Activated naive CD4-positive, alpha-beta T cell treated with anti-CD3 and anti-CD28 coated beads for 36 hours (primary cell): ENCODE measurements at regions not wholly inside any gene's neighbourhood (a gene's known extent, or its start where the extent isn't known, plus 50 kb on each side); places are given as distances from the start of the nearest gene placed in this dataset.

Experiments used
- CTCF ChIA-PET: fragments of 350-600 bp; sonication (Branson Sonifier 250); formaldehyde crosslinking; loops from one replicate; lab custom pipeline; 2021; ENCODE audit warnings: antibody characterized with exemption; lab: Charles Lee
- DNase-seq: peaks from one replicate; pipeline ENCODE4 v3.0.0-alpha.2; 2020
- H3K27ac Mint-ChIP-seq: one replicate; pipeline ENCODE4 v1.8.0; 2021; ENCODE audit warnings: mild to moderate bottlenecking, mixed read lengths
- H3K27me3 Mint-ChIP-seq: one replicate; pipeline ENCODE4 v1.8.0; 2021; ENCODE audit warnings: low read depth, mixed read lengths
- H3K36me3 Mint-ChIP-seq: one replicate; pipeline ENCODE4 v1.8.0; 2021; ENCODE audit warnings: low read depth, mixed read lengths
- H3K4me1 Mint-ChIP-seq: one replicate; pipeline ENCODE4 v1.8.0; 2021; ENCODE audit warnings: low read depth, mixed read lengths
- H3K4me3 Mint-ChIP-seq: one replicate; pipeline ENCODE4 v1.8.0; 2021; ENCODE audit warnings: mild to moderate bottlenecking, moderate library complexity, mixed read lengths
- H3K9me3 Mint-ChIP-seq: one replicate; pipeline ENCODE4 v1.8.0; 2021; ENCODE audit warnings: mixed read lengths
- intact Hi-C: fragments of 100-400 bp; cut with micrococcal nuclease; formaldehyde crosslinking; loops from one replicate; pipeline ENCODE4 v1.15.1; 2023

DNA sequence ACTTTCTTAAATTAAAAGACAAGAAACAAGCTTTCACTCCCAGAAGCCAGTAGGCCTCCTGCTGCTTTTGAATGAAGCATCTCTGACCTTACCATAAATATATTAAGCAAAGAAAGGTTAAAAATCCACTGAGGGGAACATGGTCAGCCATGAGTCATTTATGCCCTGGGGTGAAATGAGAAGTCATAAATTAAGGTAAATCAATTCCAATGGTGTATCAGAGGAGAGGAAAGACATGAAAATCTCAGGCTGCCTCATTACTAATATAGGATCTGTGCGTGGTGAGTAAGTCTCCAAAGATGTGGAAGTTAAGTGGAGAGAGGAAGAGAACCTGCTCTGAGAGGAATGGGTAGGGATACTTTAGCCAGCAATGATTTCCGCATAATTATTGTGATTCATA, 292.3 kb upstream of the CHAC2 start:
- H3K9me3 Mint-ChIP-seq = no peaks in the 10 kb centered on the region
- CTCF ChIA-PET = no interaction called here
- H3K36me3 Mint-ChIP-seq = no peaks in the 10 kb centered on the region
- DNase-seq = no peak
- no peaks in the 10 kb centered on the region for H3K4me1 Mint-ChIP-seq
- peaks cover 9% of the 10 kb centered on the region for H3K27me3 Mint-ChIP-seq
- no peak overlapping the region for H3K4me3 Mint-ChIP-seq
- H3K27ac Mint-ChIP-seq = no peak overlapping the region
- intact Hi-C loops = no loop called here

DNA sequence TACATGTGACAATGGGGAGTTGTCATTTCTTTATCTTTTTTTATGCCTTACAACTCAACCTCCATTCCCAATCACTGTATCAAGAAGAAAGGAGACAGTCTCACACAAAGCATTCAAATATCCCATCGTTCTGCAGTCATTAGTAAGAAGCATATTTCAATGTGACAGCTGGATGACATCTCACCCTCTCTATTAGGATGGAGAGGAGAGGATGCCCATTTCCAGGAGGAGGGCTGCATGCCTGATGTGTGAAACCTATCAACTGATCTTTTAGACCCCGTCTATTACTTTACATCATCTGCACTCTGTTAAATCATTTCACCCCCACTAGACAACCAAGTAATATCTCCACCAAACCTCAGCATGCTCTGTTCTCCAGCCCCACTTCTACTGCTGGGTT, 292.7 kb upstream of the CHAC2 start:
- H3K9me3 Mint-ChIP-seq = no peaks in the 10 kb centered on the region
- H3K4me3 Mint-ChIP-seq = no peak overlapping the region
- no peaks in the 10 kb centered on the region for H3K4me1 Mint-ChIP-seq
- intact Hi-C loops = no loop called here
- no peaks in the 10 kb centered on the region for H3K36me3 Mint-ChIP-seq
- H3K27me3 Mint-ChIP-seq = peaks cover 9% of the 10 kb centered on the region
- H3K27ac Mint-ChIP-seq = no peak overlapping the region
- DNase-seq = no peak
- CTCF ChIA-PET = no interaction called here

DNA sequence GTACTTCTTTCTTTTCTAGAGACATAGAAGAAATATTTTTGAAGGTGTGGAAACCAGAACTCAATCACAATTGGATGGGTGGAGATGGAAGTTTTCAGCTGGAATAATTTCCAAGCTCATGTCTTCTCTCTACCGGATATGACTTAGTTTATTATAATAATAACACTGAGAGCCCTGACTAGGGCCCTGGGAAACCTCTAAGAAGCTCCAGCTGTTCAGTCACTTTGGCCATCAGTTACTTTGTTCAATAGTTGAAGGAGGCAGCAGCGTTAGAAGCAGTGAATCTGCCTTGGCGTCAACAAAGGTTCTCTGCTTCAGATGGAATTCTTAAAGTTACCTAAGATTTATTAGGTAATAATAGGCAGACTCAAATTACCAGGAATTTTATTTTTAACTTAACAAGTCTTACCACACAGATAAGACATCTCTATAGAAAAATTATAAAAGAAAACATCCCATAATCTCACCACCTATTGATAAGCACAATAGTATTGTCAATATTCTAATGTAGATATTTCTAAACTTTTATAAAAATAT, 293.8 kb upstream of the CHAC2 start:
- Mint-ChIP-seq H3K27me3 (peaks cover 11% of the 10 kb centered on the region), H3K9me3 (peaks cover 3% of the 10 kb centered on the region), H3K4me1 (no peaks in the 10 kb centered on the region), H3K4me3 (no peak overlapping the region), H3K27ac (no peak overlapping the region), H3K36me3 (no peaks in the 10 kb centered on the region)
- CTCF ChIA-PET = no interaction called here
- intact Hi-C loops = no loop called here
- DNase-seq = no peak

DNA sequence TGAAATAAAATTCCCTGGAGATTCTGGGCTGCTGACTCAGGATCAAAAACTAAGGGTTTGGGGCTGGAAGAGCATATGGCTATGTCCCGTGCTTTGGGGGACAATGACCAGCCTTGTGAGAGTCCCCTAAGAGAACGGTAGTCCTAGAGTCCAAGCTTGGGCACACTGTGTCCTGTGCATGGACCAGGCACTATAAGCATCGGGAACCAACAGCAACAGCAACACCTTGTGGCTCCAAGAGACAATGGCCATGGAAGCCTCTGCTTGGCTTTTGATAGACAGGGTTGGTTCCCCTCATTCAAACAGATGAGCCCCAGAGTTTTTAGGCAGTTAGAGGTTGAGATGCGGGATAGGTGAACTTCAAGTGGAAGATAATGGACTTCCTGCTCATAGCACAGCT, 294.4 kb upstream of the CHAC2 start:
- H3K4me1 Mint-ChIP-seq = no peaks in the 10 kb centered on the region
- H3K27me3 Mint-ChIP-seq = peaks cover 11% of the 10 kb centered on the region
- no peak overlapping the region for H3K4me3 Mint-ChIP-seq
- H3K27ac Mint-ChIP-seq = no peak overlapping the region
- H3K36me3 Mint-ChIP-seq = no peaks in the 10 kb centered on the region
- CTCF ChIA-PET = no interaction called here
- peaks cover 3% of the 10 kb centered on the region for H3K9me3 Mint-ChIP-seq
- no peak for DNase-seq
- intact Hi-C loops = no loop called here

DNA sequence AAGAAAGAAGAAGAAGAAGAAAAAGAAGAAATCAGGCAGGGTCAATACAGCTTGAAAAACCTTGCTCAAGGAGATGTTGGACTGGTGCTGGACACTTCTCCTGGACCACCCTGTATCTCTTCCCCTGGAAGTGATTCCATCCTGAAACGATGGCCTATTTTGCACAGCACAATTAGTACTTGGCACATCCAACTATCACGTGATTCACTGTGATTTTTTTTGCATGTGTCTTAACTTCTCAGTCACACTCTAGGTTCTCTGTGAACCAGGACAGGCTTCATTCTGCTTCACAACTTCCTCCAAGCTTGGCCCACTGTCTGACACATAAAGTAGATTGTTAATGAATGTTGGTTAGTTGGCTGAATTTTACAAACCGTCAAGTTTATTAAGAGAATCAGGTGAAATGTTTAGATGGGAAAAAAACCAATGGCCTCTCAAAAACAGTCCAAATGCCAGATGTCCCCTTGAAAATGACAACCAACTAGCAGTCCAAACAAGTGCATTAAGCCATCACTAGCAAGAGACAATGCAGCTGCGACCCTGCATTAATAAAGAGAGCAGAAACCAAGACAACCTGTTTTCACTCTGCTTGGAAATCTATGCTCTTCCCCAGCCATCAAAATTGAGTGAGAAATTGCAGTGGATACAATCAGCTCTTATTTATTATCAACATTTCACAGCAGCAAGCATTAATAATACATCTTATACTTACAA, 300.0 kb upstream of the CHAC2 start:
- intact Hi-C loops = no loop called here
- peaks cover 6% of the 10 kb centered on the region for H3K27me3 Mint-ChIP-seq
- no peak overlapping the region for H3K27ac Mint-ChIP-seq
- H3K4me1 Mint-ChIP-seq = no peaks in the 10 kb centered on the region
- DNase-seq = no peak
- H3K36me3 Mint-ChIP-seq = no peaks in the 10 kb centered on the region
- no peak overlapping the region for H3K4me3 Mint-ChIP-seq
- peaks cover 3% of the 10 kb centered on the region for H3K9me3 Mint-ChIP-seq
- CTCF ChIA-PET = no interaction called here

DNA sequence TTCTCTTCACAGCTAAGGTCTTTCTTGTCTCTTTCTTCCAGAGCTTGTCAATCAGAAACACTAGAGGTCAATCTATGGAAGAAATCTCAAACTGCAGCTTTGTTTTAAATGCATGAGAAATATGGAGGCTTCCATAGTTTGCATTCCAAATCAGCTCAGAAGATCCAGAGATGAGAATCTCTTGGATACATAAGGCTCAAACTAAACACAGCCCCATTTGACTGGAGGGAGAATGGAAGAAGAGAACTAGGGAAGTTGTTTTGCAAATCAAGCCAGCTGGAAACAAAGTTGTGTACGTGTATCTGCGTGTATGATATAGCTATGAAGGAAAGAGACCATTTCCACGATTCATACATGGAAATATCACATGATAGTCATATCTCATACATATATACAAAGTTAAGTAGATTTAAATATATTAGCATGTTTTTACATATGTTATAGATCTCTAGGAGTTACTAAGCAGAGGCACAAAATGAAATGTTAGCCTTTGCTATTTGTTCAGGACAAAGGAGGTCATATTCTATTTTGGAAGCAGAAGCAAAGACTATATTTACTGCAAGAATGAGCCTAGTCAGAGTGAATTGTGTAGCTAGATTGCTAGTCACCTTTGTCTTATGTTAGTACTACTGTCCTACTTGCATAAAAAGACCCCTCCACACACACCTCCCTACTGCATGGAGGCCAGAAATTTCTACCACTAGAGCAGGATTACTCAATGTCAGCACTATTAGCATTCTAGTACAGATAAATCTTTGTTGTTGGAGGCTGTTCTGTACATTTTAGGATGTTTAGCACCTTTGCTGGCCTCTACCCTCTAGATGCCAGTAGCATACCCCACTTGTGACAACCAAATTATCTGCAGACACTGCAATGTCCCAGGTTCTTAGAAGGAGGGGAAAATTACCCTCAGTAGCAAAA, 303.5 kb upstream of the CHAC2 start:
- intact Hi-C loops = no loop called here
- Mint-ChIP-seq H3K4me3 (no peak overlapping the region), H3K9me3 (peaks cover 2% of the 10 kb centered on the region), H3K36me3 (no peaks in the 10 kb centered on the region), H3K4me1 (no peaks in the 10 kb centered on the region), H3K27me3 (peaks cover 8% of the 10 kb centered on the region), H3K27ac (no peak overlapping the region)
- CTCF ChIA-PET = interaction anchor here (0.6 kb wide), 1 partner anchor 365 kb away, joined by 5 read pairs; no protein-coding TSS in a partner anchor
- DNase-seq = no peak

DNA sequence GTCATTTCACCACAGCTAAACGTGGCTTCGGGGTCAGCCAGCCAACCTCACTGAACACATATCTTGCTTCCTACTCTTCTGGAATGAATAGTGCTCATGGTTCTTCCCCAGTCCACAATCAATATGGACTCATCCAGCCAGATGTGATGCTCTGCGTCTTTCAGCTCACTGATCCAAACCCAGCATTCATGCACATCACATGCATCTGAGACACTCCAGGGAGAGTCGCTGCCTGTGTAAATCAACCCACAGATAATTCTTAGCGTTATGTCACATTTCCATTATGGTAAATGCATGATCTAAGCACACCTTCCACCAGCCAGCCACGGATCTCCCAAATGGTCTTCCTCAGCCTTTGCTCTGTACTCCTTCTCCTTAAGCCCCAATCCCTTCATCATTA, 306.7 kb upstream of the CHAC2 start:
- H3K4me1 Mint-ChIP-seq = no peaks in the 10 kb centered on the region
- peaks cover 11% of the 10 kb centered on the region for H3K27me3 Mint-ChIP-seq
- H3K4me3 Mint-ChIP-seq = no peak overlapping the region
- no peak for DNase-seq
- no peaks in the 10 kb centered on the region for H3K9me3 Mint-ChIP-seq
- intact Hi-C loops = no loop called here
- H3K27ac Mint-ChIP-seq = no peak overlapping the region
- no peaks in the 10 kb centered on the region for H3K36me3 Mint-ChIP-seq
- CTCF ChIA-PET = interaction anchor here (1.2 kb wide), 1 partner anchor 16 kb away, joined by 3 read pairs; no protein-coding TSS in a partner anchor

DNA sequence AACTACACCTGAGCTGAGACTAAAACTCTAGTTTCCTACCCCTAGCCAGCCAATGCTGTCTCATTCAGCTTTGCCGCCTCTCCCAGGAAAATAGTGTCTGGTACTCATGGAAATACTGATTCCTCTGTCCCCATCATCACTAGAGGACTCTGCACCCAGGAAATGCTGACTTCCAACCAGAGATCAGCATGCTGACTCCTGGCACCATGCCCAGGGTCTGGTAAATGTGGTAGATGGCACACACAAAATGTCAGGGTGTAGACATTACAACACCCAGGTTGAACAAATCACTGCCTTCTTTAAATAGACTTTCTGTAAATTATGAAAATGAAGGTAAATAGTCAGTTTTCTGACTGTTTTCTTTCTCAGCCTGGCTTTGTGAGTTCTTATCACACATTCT, 307.3 kb upstream of the CHAC2 start:
- Mint-ChIP-seq H3K27me3 (peaks cover 11% of the 10 kb centered on the region), H3K9me3 (peaks cover 1% of the 10 kb centered on the region), H3K4me3 (no peak overlapping the region), H3K36me3 (no peaks in the 10 kb centered on the region), H3K27ac (no peak overlapping the region), H3K4me1 (no peaks in the 10 kb centered on the region)
- DNase-seq = no peak
- intact Hi-C loops = no loop called here
- CTCF ChIA-PET = no interaction called here

DNA sequence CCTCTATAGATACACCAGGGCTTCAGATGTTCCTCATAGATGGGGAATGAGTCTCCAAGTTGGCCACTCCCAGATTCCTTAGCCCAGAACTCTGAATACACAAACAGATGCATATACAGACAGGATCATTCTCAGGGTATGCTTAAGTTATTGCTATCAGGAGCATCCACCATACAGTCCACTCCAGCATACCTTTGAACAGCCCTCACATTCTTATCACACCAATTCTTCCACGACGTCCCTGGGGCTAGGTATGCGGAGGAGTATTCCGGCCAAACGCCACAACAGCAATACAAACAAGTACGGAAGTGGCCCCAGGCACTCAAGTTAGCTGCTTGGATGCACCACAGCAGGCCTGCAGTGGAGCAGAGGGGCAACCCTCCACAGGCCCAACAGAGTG, 312.5 kb upstream of the CHAC2 start:
- H3K36me3 Mint-ChIP-seq = no peaks in the 10 kb centered on the region
- no peaks in the 10 kb centered on the region for H3K4me1 Mint-ChIP-seq
- CTCF ChIA-PET = no interaction called here
- H3K9me3 Mint-ChIP-seq = peaks cover 3% of the 10 kb centered on the region
- H3K27me3 Mint-ChIP-seq = peaks cover 4% of the 10 kb centered on the region
- DNase-seq = no peak
- H3K4me3 Mint-ChIP-seq = no peak overlapping the region
- intact Hi-C loops = no loop called here
- H3K27ac Mint-ChIP-seq = no peak overlapping the region

DNA sequence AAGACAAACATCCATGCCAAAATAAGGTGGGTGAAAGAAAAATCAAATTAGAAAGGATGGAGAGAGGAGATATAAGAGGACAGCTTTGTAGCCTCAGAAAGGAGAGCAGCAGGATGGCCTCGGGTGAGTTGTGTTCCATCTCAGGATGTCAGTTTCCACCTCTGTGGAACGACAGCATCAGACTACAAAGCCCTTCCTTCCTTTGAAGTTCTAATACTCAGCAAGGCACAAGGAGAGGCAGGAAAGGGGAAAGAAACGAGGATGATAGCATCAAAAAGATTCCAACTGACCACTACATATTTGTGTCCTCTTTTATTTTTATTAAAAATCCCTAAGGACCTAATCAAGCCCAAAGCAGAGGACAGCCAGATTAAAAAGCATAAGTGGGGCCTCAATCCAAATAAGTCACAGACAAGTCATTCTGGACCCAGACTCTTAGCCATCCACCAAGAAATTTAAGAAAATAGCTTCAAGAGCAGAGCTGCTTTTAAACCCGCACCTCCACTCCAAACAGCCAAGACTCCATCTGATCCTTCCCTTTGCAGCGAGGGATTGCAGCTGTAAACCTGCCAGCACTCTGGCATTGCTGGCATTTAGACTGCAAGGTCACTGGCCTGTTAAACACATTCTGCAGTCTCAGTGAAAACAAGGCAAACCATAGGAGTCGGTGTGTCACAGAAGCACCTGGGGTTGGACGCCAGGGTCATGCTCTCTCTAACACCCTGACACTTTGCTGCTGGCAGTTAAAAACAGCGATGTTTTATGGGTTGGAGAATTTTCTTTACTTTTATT, 314.5 kb upstream of the CHAC2 start:
- intact Hi-C loops = no loop called here
- H3K4me3 Mint-ChIP-seq = no peak overlapping the region
- H3K4me1 Mint-ChIP-seq = no peaks in the 10 kb centered on the region
- CTCF ChIA-PET = interaction anchor here (0.6 kb wide), 1 partner anchor 32 kb away, joined by 3 read pairs; no protein-coding TSS in a partner anchor
- DNase-seq = no peak
- no peaks in the 10 kb centered on the region for H3K36me3 Mint-ChIP-seq
- no peak overlapping the region for H3K27ac Mint-ChIP-seq
- peaks cover 4% of the 10 kb centered on the region for H3K27me3 Mint-ChIP-seq
- H3K9me3 Mint-ChIP-seq = peaks cover 3% of the 10 kb centered on the region

DNA sequence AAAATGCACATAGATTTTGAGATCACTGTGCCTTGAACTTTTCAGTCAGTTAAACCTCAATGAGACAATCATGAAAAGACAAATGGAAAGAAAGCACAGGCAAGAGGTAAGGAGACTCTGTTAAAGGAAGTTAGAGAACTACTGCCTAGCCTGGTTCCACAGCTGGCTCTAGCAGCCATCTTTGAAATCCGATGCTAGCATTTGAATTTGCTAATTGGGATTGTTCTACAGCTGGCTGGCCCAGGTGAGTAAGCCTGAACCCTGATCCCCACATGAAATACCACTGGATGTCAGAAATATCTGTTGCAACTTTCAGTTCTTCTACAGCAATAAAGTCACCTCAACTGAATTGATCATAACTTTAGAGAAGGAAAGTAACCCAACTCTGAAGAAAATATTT, 315.2 kb upstream of the CHAC2 start:
- CTCF ChIA-PET = no interaction called here
- no peak overlapping the region for H3K27ac Mint-ChIP-seq
- no peak overlapping the region for H3K4me3 Mint-ChIP-seq
- H3K27me3 Mint-ChIP-seq = peaks cover 3% of the 10 kb centered on the region
- intact Hi-C loops = no loop called here
- peaks cover 3% of the 10 kb centered on the region for H3K9me3 Mint-ChIP-seq
- H3K36me3 Mint-ChIP-seq = no peaks in the 10 kb centered on the region
- DNase-seq = no peak
- H3K4me1 Mint-ChIP-seq = no peaks in the 10 kb centered on the region

DNA sequence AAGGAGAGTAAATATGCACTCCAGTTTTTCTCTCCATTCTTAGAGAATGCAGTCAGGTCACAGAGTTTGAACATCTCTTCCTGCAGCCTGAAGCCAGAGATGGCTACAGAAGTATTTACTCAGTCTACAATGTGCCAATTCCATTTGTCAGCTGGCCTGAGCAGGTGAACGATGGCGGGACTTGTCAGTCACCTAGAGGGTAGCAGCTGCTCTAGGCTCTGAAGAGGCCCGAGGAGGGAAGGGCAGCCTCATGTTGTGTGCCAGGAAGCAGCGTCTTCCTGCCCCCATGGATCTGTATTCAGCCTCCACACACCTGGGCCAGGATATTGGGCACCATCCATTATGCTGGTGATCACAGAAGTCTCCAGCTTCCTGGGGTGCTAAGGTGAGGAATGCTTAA, 316.7 kb upstream of the CHAC2 start:
- intact Hi-C loops = no loop called here
- Mint-ChIP-seq H3K27me3 (peaks cover 5% of the 10 kb centered on the region), H3K9me3 (peaks cover 3% of the 10 kb centered on the region), H3K27ac (no peak overlapping the region), H3K4me3 (no peak overlapping the region), H3K4me1 (no peaks in the 10 kb centered on the region), H3K36me3 (no peaks in the 10 kb centered on the region)
- CTCF ChIA-PET = no interaction called here
- DNase-seq = no peak
